ENCODE measurements at regions not wholly inside any gene's neighbourhood (a gene's known extent, or its start where the extent isn't known, plus 50 kb on each side); places are given as distances from the start of the nearest gene placed in this dataset.

- DNase-seq (ENCODE audit: low read depth in 2 of 2) = no peak
- Histone ChIP-seq H3K79me2 (ENCODE audit: control insufficient read depth, insufficient read depth, low read length) (no peaks in the 10 kb centered on the region), H3K27ac (ENCODE audit: insufficient read depth, low read length) (no peak overlapping the region), H3K36me3 (ENCODE audit: control insufficient read depth, insufficient read depth, low read length) (no peaks in the 10 kb centered on the region), H3K4me2 (ENCODE audit: extremely low read depth, insufficient read depth, low read length) (no peak overlapping the region), H3K4me3 (replicated peaks in 1 of 4; ENCODE audit: control extremely low read depth in 1 of 4, insufficient read depth in 1 of 4, low read depth in 3 of 4, low read length in 4 of 4) (no peak overlapping the region), H3K9me3 (ENCODE audit: control insufficient read depth, insufficient read depth, low read depth, low read length) (no peaks in the 10 kb centered on the region), H4K20me1 (ENCODE audit: control insufficient read depth, extremely low read depth, insufficient read depth, low read length) (no peaks in the 10 kb centered on the region), H3K27me3 (ENCODE audit: control insufficient read depth, insufficient read depth, low read length) (no peaks in the 10 kb centered on the region), H2AFZ (ENCODE audit: low read length) (no peak overlapping the region), H3K9ac (ENCODE audit: insufficient read depth, low read length) (no peak overlapping the region), H3K4me1 (ENCODE audit: control insufficient read depth, extremely low read depth, insufficient read depth, low read length) (no peaks in the 10 kb centered on the region)
- TF ChIP-seq CTCF (conservative IDR thresholded peaks at IDR 0.05 in 1 of 2, IDR thresholded peaks at IDR 0.05 in 1 of 2; ENCODE audit: low read depth in 1 of 2, low read length in 2 of 2) (no peak), EZH2 (IDR thresholded peaks at IDR 0.05; ENCODE audit: low read length, missing control alignments) (no peak)
Observed at GRCh38 chr2:21500401-21500945, 376.7 kb downstream of the TDRD15 start.

DNA sequence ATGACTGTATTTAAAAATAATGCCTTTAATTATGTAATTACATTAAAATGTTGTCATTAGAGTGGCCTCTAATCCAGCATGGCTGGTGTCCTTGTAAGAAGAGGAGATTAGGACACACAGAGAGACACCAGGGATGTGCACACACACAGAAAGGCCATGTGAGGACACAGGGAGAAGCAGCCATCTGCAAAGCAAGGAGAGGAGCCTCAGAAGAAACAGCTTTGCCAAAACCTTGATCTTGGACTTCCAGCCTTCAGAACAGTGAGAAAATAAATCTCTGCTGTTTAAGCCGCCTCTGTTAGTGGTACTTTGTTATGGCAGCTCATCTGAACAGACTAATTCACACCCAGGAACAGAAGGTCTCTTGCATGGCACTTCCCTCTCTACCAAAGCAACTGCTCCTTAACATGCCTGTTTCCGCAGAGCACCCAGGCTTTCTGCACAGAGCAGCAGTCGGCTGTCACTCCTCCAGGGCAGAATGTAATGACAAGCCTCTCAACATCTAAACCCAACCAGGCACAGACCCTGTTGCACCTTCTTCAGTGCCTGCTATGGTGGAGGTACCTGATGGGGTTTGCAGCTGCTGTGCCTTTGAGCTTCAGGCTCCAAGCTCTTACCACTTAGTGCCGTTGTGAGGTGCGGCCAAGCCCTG lies 377.7 kb downstream of the TDRD15 start:
- Histone ChIP-seq H3K4me3 (replicated peaks in 1 of 4; ENCODE audit: control extremely low read depth in 1 of 4, insufficient read depth in 1 of 4, low read depth in 3 of 4, low read length in 4 of 4) (no peak overlapping the region), H3K27me3 (ENCODE audit: control insufficient read depth, insufficient read depth, low read length) (no peaks in the 10 kb centered on the region), H3K4me1 (ENCODE audit: control insufficient read depth, extremely low read depth, insufficient read depth, low read length) (no peaks in the 10 kb centered on the region), H3K79me2 (ENCODE audit: control insufficient read depth, insufficient read depth, low read length) (no peaks in the 10 kb centered on the region), H3K4me2 (ENCODE audit: extremely low read depth, insufficient read depth, low read length) (no peak overlapping the region), H3K9me3 (ENCODE audit: control insufficient read depth, insufficient read depth, low read depth, low read length) (no peaks in the 10 kb centered on the region), H3K36me3 (ENCODE audit: control insufficient read depth, insufficient read depth, low read length) (no peaks in the 10 kb centered on the region), H4K20me1 (ENCODE audit: control insufficient read depth, extremely low read depth, insufficient read depth, low read length) (no peaks in the 10 kb centered on the region), H2AFZ (ENCODE audit: low read length) (no peak overlapping the region), H3K27ac (ENCODE audit: insufficient read depth, low read length) (no peak overlapping the region), H3K9ac (ENCODE audit: insufficient read depth, low read length) (no peak overlapping the region)
- TF ChIP-seq EZH2 (IDR thresholded peaks at IDR 0.05; ENCODE audit: low read length, missing control alignments) = no peak
- no peak for TF ChIP-seq CTCF (conservative IDR thresholded peaks at IDR 0.05 in 1 of 2, IDR thresholded peaks at IDR 0.05 in 1 of 2; ENCODE audit: low read depth in 1 of 2, low read length in 2 of 2)
- no peak for DNase-seq (ENCODE audit: low read depth in 2 of 2)

DNA sequence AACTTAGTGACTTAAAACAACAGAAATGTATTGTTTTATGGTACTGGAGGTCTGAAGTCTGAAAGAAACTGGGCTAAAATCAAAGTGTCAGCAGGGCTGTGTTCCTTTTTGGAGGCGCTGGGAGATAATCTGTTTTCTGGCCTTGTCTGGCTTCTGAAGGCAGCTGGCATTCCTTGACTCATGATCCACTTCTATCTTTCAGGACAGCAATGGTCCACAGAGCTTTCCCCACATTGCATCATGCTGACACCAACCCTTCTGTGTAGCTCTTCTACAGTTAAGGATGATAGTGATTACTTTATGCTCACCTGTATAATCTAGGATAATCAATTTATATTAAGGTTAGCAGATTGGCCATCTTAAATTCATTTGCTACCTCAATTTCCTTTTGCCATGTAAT lies 392.1 kb downstream of the TDRD15 start:
- Histone ChIP-seq H3K4me1 (ENCODE audit: control insufficient read depth, extremely low read depth, insufficient read depth, low read length) (no peaks in the 10 kb centered on the region), H3K79me2 (ENCODE audit: control insufficient read depth, insufficient read depth, low read length) (no peaks in the 10 kb centered on the region), H3K4me2 (ENCODE audit: extremely low read depth, insufficient read depth, low read length) (no peak overlapping the region), H3K9ac (ENCODE audit: insufficient read depth, low read length) (no peak overlapping the region), H4K20me1 (ENCODE audit: control insufficient read depth, extremely low read depth, insufficient read depth, low read length) (no peaks in the 10 kb centered on the region), H3K27me3 (ENCODE audit: control insufficient read depth, insufficient read depth, low read length) (no peaks in the 10 kb centered on the region), H3K27ac (ENCODE audit: insufficient read depth, low read length) (no peak overlapping the region), H3K9me3 (ENCODE audit: control insufficient read depth, insufficient read depth, low read depth, low read length) (no peaks in the 10 kb centered on the region), H3K4me3 (replicated peaks in 1 of 4; ENCODE audit: control extremely low read depth in 1 of 4, insufficient read depth in 1 of 4, low read depth in 3 of 4, low read length in 4 of 4) (no peak overlapping the region), H2AFZ (ENCODE audit: low read length) (no peak overlapping the region), H3K36me3 (ENCODE audit: control insufficient read depth, insufficient read depth, low read length) (no peaks in the 10 kb centered on the region)
- TF ChIP-seq EZH2 (IDR thresholded peaks at IDR 0.05; ENCODE audit: low read length, missing control alignments) = no peak
- TF ChIP-seq CTCF (conservative IDR thresholded peaks at IDR 0.05 in 1 of 2, IDR thresholded peaks at IDR 0.05 in 1 of 2; ENCODE audit: low read depth in 1 of 2, low read length in 2 of 2) = no peak
- DNase-seq (ENCODE audit: low read depth in 2 of 2) = peak in 1 of 2 donors; percentile 45
